NCI-H345 treated with DMSO at 0.1 percent for 48 hours (cell line): ENCODE measurements at regions not wholly inside any gene's neighbourhood (a gene's known extent, or its start where the extent isn't known, plus 50 kb on each side); places are given as distances from the start of the nearest gene placed in this dataset.
A peak's percentile ranks its signal among the peaks of the same experiment; 100 is the strongest.

Experiments used
- DNase-seq: peaks from one replicate; lab custom pipeline; 2025; ENCODE audit not compliant: unreplicated experiment; lab: John Stamatoyannopoulos, UW

- no peak for DNase-seq
Observed at GRCh38 chr6:45741437-45742171, 274.1 kb downstream of the CLIC5 start.

DNA sequence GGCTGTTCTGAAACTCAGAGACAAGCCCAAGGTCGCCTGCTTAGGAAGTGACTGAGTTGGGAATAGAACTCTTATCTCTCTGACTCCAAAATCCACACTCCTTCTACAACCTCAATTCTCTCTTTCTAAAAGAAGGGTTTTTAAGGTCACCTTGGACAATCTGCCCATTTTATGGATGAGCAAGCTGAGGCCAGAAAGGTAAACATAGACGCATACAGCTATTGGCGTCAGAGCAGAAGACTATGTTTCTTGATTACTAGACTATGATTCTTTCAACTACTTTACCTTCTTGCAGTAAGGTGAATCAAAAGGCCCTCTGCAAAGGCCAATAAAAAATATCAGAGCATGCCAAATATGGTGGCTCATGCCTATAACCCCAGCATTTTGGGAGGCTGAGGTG is 276.6 kb downstream of the CLIC5 start:
- DNase-seq = no peak

DNA sequence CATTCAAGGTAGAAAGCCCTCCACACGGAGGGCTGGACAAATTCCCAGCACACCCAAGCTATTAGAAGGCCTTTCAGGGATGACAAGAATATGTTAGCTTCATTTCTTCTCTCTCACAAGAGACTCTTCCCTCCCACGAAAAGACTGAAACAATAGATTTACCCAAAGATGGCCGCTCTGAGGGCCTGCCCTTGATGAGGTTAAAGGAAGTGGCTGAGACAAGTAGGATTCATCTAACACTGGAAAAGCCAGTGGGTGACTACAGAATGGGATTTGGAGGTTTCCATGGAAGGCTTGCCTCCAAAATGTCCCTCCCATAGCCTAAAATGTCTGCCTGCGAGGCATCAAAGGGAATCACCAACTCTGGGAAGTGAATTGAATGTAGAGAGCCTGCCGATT is 277.6 kb downstream of the CLIC5 start:
- no peak for DNase-seq

GRCh38 chr6:45737331-45738056 is 278.2 kb downstream of the CLIC5 start:
- DNase-seq = no peak

DNA sequence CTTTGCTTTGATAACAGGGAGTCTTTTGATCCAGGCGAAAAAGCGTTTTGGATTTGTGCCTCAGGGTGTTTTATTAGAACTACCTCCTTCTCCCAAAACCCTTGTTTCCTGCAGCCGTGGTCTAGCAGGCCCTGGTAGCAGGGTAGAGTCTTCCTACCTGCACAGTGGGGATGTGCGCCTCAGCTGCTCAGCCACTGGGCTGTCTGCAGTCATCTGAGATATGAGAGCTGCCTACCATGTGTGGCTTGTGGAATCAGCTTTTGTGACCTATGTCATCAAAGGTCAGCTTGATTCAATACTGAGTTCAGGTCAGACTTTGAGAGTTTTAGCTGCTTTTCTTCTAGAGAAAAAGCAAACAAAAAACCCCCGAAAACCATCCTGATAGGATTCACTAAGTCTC is 279.5 kb downstream of the CLIC5 start:
- DNase-seq = no peak

GRCh38 chr6:45732731-45733130 is 282.9 kb downstream of the CLIC5 start:
- DNase-seq = no peak

- DNase-seq = no peak
Observed at GRCh38 chr6:45730232-45730631, 285.4 kb downstream of the CLIC5 start.

- no peak for DNase-seq
Observed at GRCh38 chr6:45728674-45729073, 287.0 kb downstream of the CLIC5 start.

DNA sequence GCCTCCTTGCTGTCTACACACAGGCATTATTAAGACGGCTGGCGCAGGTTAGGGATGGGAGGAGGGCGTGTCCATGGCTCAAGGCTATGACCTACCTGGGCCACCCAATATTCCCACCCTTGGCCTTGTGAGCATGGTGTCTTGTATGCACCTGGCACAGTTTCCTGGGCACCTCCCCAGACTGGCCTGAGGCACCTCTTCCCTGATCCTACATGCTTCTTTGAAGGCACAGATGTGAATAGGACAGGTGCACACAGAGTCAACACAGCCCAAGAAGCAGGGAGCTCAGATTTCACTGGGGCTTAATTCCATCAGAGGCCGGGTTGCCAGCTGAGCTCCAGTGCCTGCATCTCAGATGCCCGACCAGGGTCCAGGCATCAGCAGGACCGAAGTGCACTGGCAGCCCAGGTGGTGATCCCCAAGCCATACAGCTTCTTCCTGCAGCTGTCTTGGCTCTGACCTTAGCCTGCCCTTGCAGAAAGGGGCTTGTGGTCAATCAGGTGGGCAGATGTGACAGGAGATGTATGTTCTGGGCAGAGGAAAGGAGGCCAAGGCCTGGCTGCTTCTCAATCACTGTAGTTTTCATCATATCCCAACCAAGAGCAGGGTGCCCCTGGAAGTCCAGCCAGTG is 287.7 kb downstream of the CLIC5 start:
- DNase-seq = no peak

GRCh38 chr6:45727228-45727627 is 288.4 kb downstream of the CLIC5 start:
- DNase-seq = no peak

DNA sequence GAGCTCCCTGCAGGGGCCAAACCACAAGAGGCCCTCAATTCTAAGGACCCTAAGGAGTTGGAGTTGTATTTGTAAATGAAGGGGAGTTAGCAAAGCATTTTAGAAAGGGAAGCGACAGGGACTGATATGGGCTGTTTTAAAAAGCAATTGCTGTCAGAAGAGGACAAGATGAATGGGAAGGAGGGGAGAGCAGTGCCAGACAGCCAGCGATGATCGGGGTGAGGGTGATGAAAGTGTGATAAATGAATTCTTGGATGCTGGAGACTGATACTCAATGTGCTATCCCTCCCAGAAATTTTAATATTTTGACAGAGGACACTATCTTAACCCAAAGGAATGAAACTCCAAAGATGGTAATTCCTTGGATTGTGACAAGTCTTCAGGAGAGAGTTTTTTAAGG is 289.2 kb downstream of the CLIC5 start:
- no peak for DNase-seq

DNA sequence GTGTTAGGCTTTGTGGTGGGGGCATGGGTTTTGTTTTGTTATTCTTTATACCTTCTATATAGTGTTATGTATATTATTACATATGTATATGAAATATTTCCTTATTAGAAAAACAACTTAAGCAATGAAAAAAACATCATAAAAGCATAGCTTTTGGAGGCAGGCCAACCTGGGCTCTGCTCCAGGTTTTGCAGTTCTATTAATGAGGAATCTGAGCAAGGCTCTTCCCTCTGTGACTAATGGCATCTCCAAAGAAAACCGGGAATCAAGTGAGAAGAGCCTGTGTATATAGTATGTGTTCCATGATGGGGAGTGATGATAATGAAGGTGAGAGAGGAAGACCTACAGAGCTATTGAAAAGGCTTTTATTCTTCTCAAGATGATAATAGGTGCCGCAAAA is 291.1 kb downstream of the CLIC5 start:
- DNase-seq = no peak

DNA sequence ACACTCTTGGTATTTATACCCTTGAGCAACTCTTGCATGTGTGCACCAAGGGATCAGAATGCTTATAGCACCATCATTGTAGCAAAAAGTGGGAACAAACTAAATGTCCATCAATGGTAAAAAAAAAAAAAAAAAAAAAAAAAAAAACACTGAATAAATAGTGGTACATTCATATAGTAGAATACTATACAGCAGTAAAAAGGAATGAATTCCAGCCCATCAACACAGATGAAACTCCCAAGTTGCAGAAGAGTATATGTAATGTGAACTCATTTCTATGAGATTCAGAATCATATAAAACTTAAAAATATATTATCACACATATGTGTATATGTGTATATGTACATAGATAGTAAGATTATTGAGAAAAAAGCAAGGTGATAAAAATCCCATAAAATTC is 291.6 kb downstream of the CLIC5 start:
- DNase-seq = no peak

GRCh38 chr6:45722876-45723275 is 292.8 kb downstream of the CLIC5 start:
- no peak for DNase-seq

- no peak for DNase-seq
Observed at GRCh38 chr6:45721665-45722064, 294.0 kb downstream of the CLIC5 start.

DNA sequence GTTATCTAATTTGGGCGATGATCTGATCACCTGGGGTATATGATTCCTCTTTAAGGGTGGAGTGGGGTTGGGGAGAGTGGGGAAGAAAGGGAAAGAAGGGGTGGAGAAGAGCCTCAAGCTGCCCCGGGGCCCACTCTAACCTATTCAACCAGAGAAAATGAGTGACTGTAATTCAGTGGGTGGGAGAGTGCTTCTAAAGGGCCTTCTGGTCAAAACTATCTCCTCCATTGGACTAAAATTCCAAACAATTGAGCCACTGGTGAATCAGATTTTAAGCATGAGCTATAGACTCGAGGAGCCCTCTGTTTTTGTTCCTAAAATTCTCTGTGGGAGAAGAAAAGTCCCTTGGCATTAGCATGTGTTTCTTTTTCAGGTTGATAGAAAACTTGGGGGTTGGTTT is 296.8 kb downstream of the CLIC5 start:
- DNase-seq = no peak

GRCh38 chr6:45718131-45718530 is 297.5 kb downstream of the CLIC5 start:
- DNase-seq = no peak

DNA sequence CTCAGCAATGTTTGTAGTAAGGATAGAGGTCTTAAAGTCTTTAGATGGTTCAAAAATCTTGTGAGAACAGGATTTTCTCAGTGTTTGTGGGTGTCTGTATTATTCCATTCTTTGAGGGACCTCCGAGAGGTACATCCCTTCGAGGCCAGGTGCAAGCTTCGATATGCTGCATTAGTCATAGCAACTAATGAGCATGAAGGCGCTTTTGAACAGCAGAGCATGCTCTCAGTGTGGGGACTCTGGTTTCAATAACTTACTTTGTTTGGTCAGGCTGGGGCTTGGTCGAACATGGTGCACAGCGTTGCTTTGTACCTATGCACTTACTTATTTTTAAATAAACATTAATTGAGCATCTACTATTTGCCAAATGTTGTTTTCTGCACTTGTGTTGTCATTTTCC is 297.9 kb downstream of the CLIC5 start:
- no peak for DNase-seq

DNA sequence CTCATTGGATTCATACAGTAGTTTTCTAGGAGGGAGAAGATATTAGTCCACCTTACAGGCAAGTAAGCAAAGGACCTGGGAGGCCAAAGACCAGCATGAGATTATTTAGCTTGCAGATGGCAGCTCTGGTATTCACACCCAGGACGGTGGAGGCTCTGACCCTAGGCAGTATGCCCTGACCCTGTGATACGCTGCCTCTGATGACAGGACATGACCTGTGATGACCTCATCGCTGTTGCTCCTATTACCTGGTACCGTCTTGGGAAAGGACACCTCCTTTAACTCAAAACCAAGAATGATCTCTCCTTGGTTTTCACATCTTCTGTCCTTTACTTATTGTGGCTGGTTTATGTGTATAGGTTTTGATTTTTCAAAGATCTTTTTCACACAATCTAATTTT is 298.6 kb downstream of the CLIC5 start:
- DNase-seq = no peak

GRCh38 chr6:45715508-45715803 is 300.2 kb downstream of the CLIC5 start:
- no peak for DNase-seq

- DNase-seq = peak; percentile 61
Observed at GRCh38 chr6:45714741-45715507, 300.7 kb downstream of the CLIC5 start.
